OCI-LY3 (cell line): ENCODE measurements at regions not wholly inside any gene's neighbourhood (a gene's known extent, or its start where the extent isn't known, plus 50 kb on each side); places are given as distances from the start of the nearest gene placed in this dataset.

ENCODE experiments used
- H2AFZ ChIP-seq: fragments of 200-600, 300-600 bp; shearing (Covaris generic); 2 replicates; pipeline ENCODE4 v1.6.0; 2014; ENCODE audit warnings: antibody characterized with exemption, low read depth, low read length
- H3K27ac ChIP-seq: fragments of 200-600, 300-600 bp; sonication (generic); 2 replicates; pipeline ENCODE4 v1.5.1; 2014; ENCODE audit warnings: mild to moderate bottlenecking, low read length, moderate library complexity, mixed read lengths
- H3K27me3 ChIP-seq: fragments of 200-600, 300-600 bp; sonication (generic); 2 replicates; pipeline ENCODE4 v1.6.1; 2014; ENCODE audit warnings: low read depth, low read length, mixed read lengths
- H3K36me3 ChIP-seq: fragments of 200-600, 300-600 bp; sonication (generic); replicated peaks from 2 replicates; pipeline ENCODE3; 2014; ENCODE audit warnings: low read depth, low read length, mixed read lengths
- H3K4me1 ChIP-seq: fragments of 300-600, 200-600 bp; sonication (generic); 2 replicates; pipeline ENCODE4 v1.6.1; 2014; ENCODE audit warnings: low read length, mixed read lengths
- H3K4me2 ChIP-seq: fragments of 200-600, 300-600 bp; sonication (generic); 2 replicates; pipeline ENCODE4 v1.6.1; 2014; ENCODE audit warnings: low read length, mixed read lengths
- H3K4me3 ChIP-seq: fragments of 300-600, 200-600 bp; sonication (generic); 2 replicates; pipeline ENCODE4 v1.5.1; 2014; ENCODE audit warnings: antibody characterized with exemption, mild to moderate bottlenecking, low read length, moderate library complexity
- H3K79me2 ChIP-seq: fragments of 300-600, 200-600 bp; shearing (Covaris generic); 2 replicates; pipeline ENCODE4 v1.6.1; 2014; ENCODE audit warnings: mild to moderate bottlenecking, low read length, mixed read lengths
- H3K9ac ChIP-seq: fragments of 300-600, 200-600 bp; shearing (Covaris generic); 2 replicates; pipeline ENCODE4 v1.6.0; 2014; ENCODE audit warnings: mild to moderate bottlenecking, low read length, moderate library complexity
- H3K9me3 ChIP-seq: fragments of 200-600, 300-600 bp; shearing (Covaris generic); 2 replicates; pipeline ENCODE4 v1.6.1; 2014; ENCODE audit warnings: low read length, mixed read lengths; ENCODE audit not compliant: insufficient read depth
- H4K20me1 ChIP-seq: fragments of 200-600, 300-600 bp; sonication (generic); 2 replicates; pipeline ENCODE4 v1.6.1; 2016; ENCODE audit warnings: low read length, mixed read lengths; ENCODE audit not compliant: insufficient read depth
- CTCF ChIP-seq: fragments of 200-600, 300-600 bp; sonication (generic); IDR thresholded peaks from 2 replicates; pipeline ENCODE4 v1.5.1; 2014; ENCODE audit warnings: antibody characterized with exemption, low read length, low read depth
- EZH2phosphoT487 ChIP-seq: fragments of 200-600 bp; shearing (Covaris generic); IDR thresholded peaks from 2 replicates; pipeline ENCODE4 v1.6.1; 2018; ENCODE audit warnings: antibody characterized with exemption, mixed run types, low read depth

- Histone ChIP-seq H3K9ac (no peak overlapping the region), H4K20me1 (no peaks in the 10 kb centered on the region), H3K4me2 (no peak overlapping the region), H3K27ac (no peak overlapping the region), H3K4me1 (no peaks in the 10 kb centered on the region), H3K9me3 (no peaks in the 10 kb centered on the region), H3K27me3 (peaks cover 15% of the 10 kb centered on the region), H3K4me3 (no peak overlapping the region), H2AFZ (no peak overlapping the region), H3K79me2 (no peaks in the 10 kb centered on the region), H3K36me3 (no peaks in the 10 kb centered on the region)
- TF ChIP-seq EZH2phosphoT487 = no peak
- no peak for TF ChIP-seq CTCF
These were observed 186.2 kb downstream of the CD47 start for GRCh38 chr3:107904536-107905066.

GRCh38 chr3:107899990-107900651 lies 190.7 kb downstream of the CD47 start:
- H3K4me1 ChIP-seq = no peaks in the 10 kb centered on the region
- no peak overlapping the region for H3K9ac ChIP-seq
- no peak overlapping the region for H3K27ac ChIP-seq
- H3K4me2 ChIP-seq = no peak overlapping the region
- no peaks in the 10 kb centered on the region for H3K9me3 ChIP-seq
- H2AFZ ChIP-seq = no peak overlapping the region
- no peaks in the 10 kb centered on the region for H3K79me2 ChIP-seq
- no peak overlapping the region for H3K4me3 ChIP-seq
- no peak for TF ChIP-seq EZH2phosphoT487
- no peak for TF ChIP-seq CTCF
- no peaks in the 10 kb centered on the region for H3K36me3 ChIP-seq
- no peaks in the 10 kb centered on the region for H4K20me1 ChIP-seq
- peaks cover 34% of the 10 kb centered on the region for H3K27me3 ChIP-seq

- no peak overlapping the region for H3K4me3 ChIP-seq
These were observed 193.3 kb downstream of the CD47 start for GRCh38 chr3:107897471-107898061.

More at GRCh38 chr3:107897471-107898061, 193.3 kb downstream of the CD47 start:
- no peak overlapping the region for H3K27ac ChIP-seq
- no peaks in the 10 kb centered on the region for H4K20me1 ChIP-seq
- no peak overlapping the region for H2AFZ ChIP-seq
- no peak overlapping the region for H3K9ac ChIP-seq
- no peak overlapping the region for H3K4me2 ChIP-seq
- no peaks in the 10 kb centered on the region for H3K79me2 ChIP-seq
- no peaks in the 10 kb centered on the region for H3K9me3 ChIP-seq
- TF ChIP-seq EZH2phosphoT487 (no peak), CTCF (no peak)
- H3K36me3 ChIP-seq = no peaks in the 10 kb centered on the region
- no peaks in the 10 kb centered on the region for H3K4me1 ChIP-seq
- H3K27me3 ChIP-seq = peaks cover 56% of the 10 kb centered on the region
